NCI-H226 (cell line): ENCODE measurements at regions not wholly inside any gene's neighbourhood (a gene's known extent, or its start where the extent isn't known, plus 50 kb on each side); places are given as distances from the start of the nearest gene placed in this dataset.
"Not testable (repeated sequence)": the region's sequence is repeated elsewhere in the genome, so short reads cannot be mapped to it uniquely, and the experiment has no call there.

Experiments
- DNase-seq: peaks from one replicate; pipeline ENCODE4 v3.0.0-alpha.2; 2015

- no peak for DNase-seq
Measured at GRCh38 chr7:25675789-25676474, 447.6 kb upstream of the NPVF start.

GRCh38 chr7:25677595-25677994, 449.3 kb upstream of the NPVF start:
- no peak for DNase-seq

- DNase-seq: no peak
Measured at GRCh38 chr7:25678215-25678614, 449.9 kb upstream of the NPVF start.

GRCh38 chr7:25680636-25681035, 452.4 kb upstream of the NPVF start:
- DNase-seq: no peak

- DNase-seq: no peak
Measured at GRCh38 chr7:25684360-25684759, 456.1 kb upstream of the NPVF start.

- DNase-seq: no peak
Measured at GRCh38 chr7:25686493-25686892, 458.2 kb upstream of the NPVF start.

GRCh38 chr7:25694211-25694610, 457.8 kb upstream of the NFE2L3 start:
- DNase-seq: no peak

- DNase-seq: no peak
Measured at GRCh38 chr7:25694699-25695098, 457.3 kb upstream of the NFE2L3 start.

- DNase-seq: no peak
Measured at GRCh38 chr7:25696571-25696970, 455.4 kb upstream of the NFE2L3 start.

- no peak for DNase-seq
Measured at GRCh38 chr7:25698451-25699113, 453.4 kb upstream of the NFE2L3 start.

GRCh38 chr7:25700141-25700540, 451.9 kb upstream of the NFE2L3 start:
- not testable (repeated sequence) for DNase-seq

- DNase-seq: no peak
Measured at GRCh38 chr7:25704413-25704812, 447.6 kb upstream of the NFE2L3 start.

GRCh38 chr7:25706764-25707163, 445.2 kb upstream of the NFE2L3 start:
- no peak for DNase-seq

- no peak for DNase-seq
Measured at GRCh38 chr7:25707768-25708620, 444.0 kb upstream of the NFE2L3 start.

- DNase-seq: no peak
Measured at GRCh38 chr7:25710959-25711358, 441.0 kb upstream of the NFE2L3 start.

- no peak for DNase-seq
Measured at GRCh38 chr7:25711940-25712339, 440.1 kb upstream of the NFE2L3 start.

GRCh38 chr7:25712500-25712899, 439.5 kb upstream of the NFE2L3 start:
- DNase-seq: no peak

- DNase-seq: no peak
Measured at GRCh38 chr7:25714013-25714412, 438.0 kb upstream of the NFE2L3 start.

GRCh38 chr7:25716421-25716820, 435.6 kb upstream of the NFE2L3 start:
- no peak for DNase-seq

GRCh38 chr7:25718596-25718995, 433.4 kb upstream of the NFE2L3 start:
- no peak for DNase-seq

GRCh38 chr7:25719190-25719896, 432.7 kb upstream of the NFE2L3 start:
- DNase-seq: no peak

GRCh38 chr7:25720427-25720826, 431.6 kb upstream of the NFE2L3 start:
- DNase-seq: no peak

GRCh38 chr7:25722856-25723255, 429.1 kb upstream of the NFE2L3 start:
- DNase-seq: no peak
